ENCODE measurements at regions not wholly inside any gene's neighbourhood (a gene's known extent, or its start where the extent isn't known, plus 50 kb on each side); places are given as distances from the start of the nearest gene placed in this dataset.

GRCh38 chr1:220991959-220992704, 112.9 kb downstream of the HLX start:
- TF ChIP-seq ZNF142 (CRISPR knock-in tag; IDR thresholded peaks at IDR 0.05), result no peak
- TF ChIP-seq CTCF (CRISPR knock-in tag; IDR thresholded peaks at IDR 0.05), result no peak
- TF ChIP-seq NFATC3 (CRISPR knock-in tag; IDR thresholded peaks at IDR 0.05), result no peak
- no peak for TF ChIP-seq ZNF704 (CRISPR knock-in tag; IDR thresholded peaks at IDR 0.05; ENCODE audit: borderline replicate concordance)
- TF ChIP-seq ZNF709 (CRISPR knock-in tag; IDR thresholded peaks at IDR 0.05), result no peak
- TF ChIP-seq JUN (CRISPR knock-in tag; IDR thresholded peaks at IDR 0.05), result no peak
- TF ChIP-seq PITX1 (CRISPR knock-in tag; IDR thresholded peaks at IDR 0.05), result no peak
- TF ChIP-seq RCOR2 (CRISPR knock-in tag; IDR thresholded peaks at IDR 0.05), result no peak
- no peak for TF ChIP-seq SPEN (CRISPR knock-in tag; IDR thresholded peaks at IDR 0.05; ENCODE audit: low read depth)
- TF ChIP-seq AHDC1 (CRISPR knock-in tag; IDR thresholded peaks at IDR 0.05; ENCODE audit: borderline replicate concordance), result no peak
- no peak for TF ChIP-seq BRF2 (CRISPR knock-in tag; IDR thresholded peaks at IDR 0.05)
- no peak for TF ChIP-seq ZNF160 (CRISPR knock-in tag; IDR thresholded peaks at IDR 0.05)
- no peak for TF ChIP-seq SOX6 (IDR thresholded peaks at IDR 0.05)
- TF ChIP-seq SOX6 (CRISPR knock-in tag; IDR thresholded peaks at IDR 0.05), result no peak

Data from HepG2 (cell line).